SK-N-SH treated with all-trans-retinoic acid at 6 μM for 48 hours (cell line): ENCODE measurements at regions not wholly inside any gene's neighbourhood (a gene's known extent, or its start where the extent isn't known, plus 50 kb on each side); places are given as distances from the start of the nearest gene placed in this dataset.

Source experiments
- ATAC-seq: fragments of 200-7000 bp; cut with Tn5 transposase; 3 replicates; pipeline ENCODE4 v1.9.1; 2020; ENCODE audit warnings: mild to moderate bottlenecking, moderate library complexity
- ARNTL ChIP-seq: fragments of 450-650 bp; formaldehyde crosslinking; IDR thresholded peaks from 2 replicates; pipeline ENCODE4 v1.5.0; 2020; ENCODE audit warnings: low read depth, mild to moderate bottlenecking, moderate library complexity, borderline replicate concordance
- BACH2 ChIP-seq: fragments of 250-450 bp; sonication (Bioruptor Pico); IDR thresholded peaks from 2 replicates; pipeline ENCODE4 v1.9.0; 2021; ENCODE audit warnings: mild to moderate bottlenecking, borderline replicate concordance
- CREB5 ChIP-seq: fragments of 250-450 bp; sonication (Bioruptor Pico); IDR thresholded peaks from 2 replicates; pipeline ENCODE4 v1.5.1; 2020; ENCODE audit warnings: low read depth, mild to moderate bottlenecking, moderate library complexity
- CSDC2 ChIP-seq: fragments of 250-450 bp; sonication (Bioruptor Pico); IDR thresholded peaks from 2 replicates; pipeline ENCODE4 v1.5.0; 2020; ENCODE audit warnings: mild to moderate bottlenecking, moderate library complexity
- CSRNP3 ChIP-seq: fragments of 250-450 bp; sonication (Bioruptor Pico); IDR thresholded peaks from 2 replicates; pipeline ENCODE4 v1.5.1; 2021; ENCODE audit warnings: mild to moderate bottlenecking, moderate library complexity
- ESRRG ChIP-seq: fragments of 250-450 bp; sonication (Bioruptor Pico); IDR thresholded peaks from 2 replicates; pipeline ENCODE4 v1.6.1; 2021; ENCODE audit warnings: mild to moderate bottlenecking
- GLIS3 ChIP-seq: fragments of 250-450 bp; sonication (Bioruptor Pico); IDR thresholded peaks from 2 replicates; pipeline ENCODE4 v1.5.0; 2020; ENCODE audit warnings: mild to moderate bottlenecking, moderate library complexity
- ISL1 ChIP-seq: fragments of 250-450 bp; sonication (Bioruptor Pico); IDR thresholded peaks from 2 replicates; pipeline ENCODE4 v2.1.2; 2022; ENCODE audit warnings: mild to moderate bottlenecking, moderate library complexity
- POU6F1 ChIP-seq: fragments of 250-450 bp; sonication (Bioruptor Pico); IDR thresholded peaks from 2 replicates; pipeline ENCODE4 v1.8.0; 2021; ENCODE audit warnings: low read depth, mild to moderate bottlenecking, moderate library complexity, borderline replicate concordance
- PPARA ChIP-seq: fragments of 250-450 bp; sonication (Bioruptor Pico); IDR thresholded peaks from 2 replicates; pipeline ENCODE4 v1.5.0; 2020; ENCODE audit warnings: mild to moderate bottlenecking, borderline replicate concordance
- RARB ChIP-seq: fragments of 250-450 bp; sonication (Bioruptor Pico); IDR thresholded peaks from 2 replicates; pipeline ENCODE4 v1.8.0; 2021; ENCODE audit warnings: mild to moderate bottlenecking, moderate library complexity
- SNAI2 ChIP-seq: fragments of 250-450 bp; sonication (Bioruptor Pico); IDR thresholded peaks from 2 replicates; pipeline ENCODE4 v1.5.0; 2020; ENCODE audit warnings: mild to moderate bottlenecking, moderate library complexity
- TCF4 ChIP-seq: fragments of 250-450 bp; sonication (Bioruptor Pico); IDR thresholded peaks from 2 replicates; pipeline ENCODE4 v1.8.0; 2021; ENCODE audit warnings: mild to moderate bottlenecking, moderate library complexity, borderline replicate concordance
- TOX ChIP-seq: fragments of 250-450 bp; sonication (Bioruptor Pico); IDR thresholded peaks from 2 replicates; pipeline ENCODE4 v1.8.0; 2021; ENCODE audit warnings: mild to moderate bottlenecking, moderate library complexity, borderline replicate concordance
- TSHZ2 ChIP-seq: fragments of 250-450 bp; sonication (Bioruptor Pico); IDR thresholded peaks from 2 replicates; pipeline ENCODE4 v1.5.0; 2020; ENCODE audit warnings: mild to moderate bottlenecking, moderate library complexity
- ZC3H10 ChIP-seq: fragments of 250-450 bp; sonication (Bioruptor Pico); IDR thresholded peaks from 2 replicates; pipeline ENCODE4 v1.5.1; 2021; ENCODE audit warnings: mild to moderate bottlenecking, moderate library complexity
- ZFP3 ChIP-seq: fragments of 250-450 bp; sonication (Bioruptor Pico); IDR thresholded peaks from 2 replicates; pipeline ENCODE4 v1.5.0; 2020; ENCODE audit warnings: mild to moderate bottlenecking, moderate library complexity
- ZFP30 ChIP-seq: fragments of 450-650 bp; formaldehyde crosslinking; IDR thresholded peaks from 2 replicates; pipeline ENCODE4 v1.5.0; 2022; ENCODE audit warnings: mild to moderate bottlenecking, moderate library complexity
- ZNF70 ChIP-seq: fragments of 450-650 bp; formaldehyde crosslinking; IDR thresholded peaks from 2 replicates; pipeline ENCODE4 v1.5.0; 2020; ENCODE audit warnings: mild to moderate bottlenecking, moderate library complexity

- no peak for ATAC-seq
- TF ChIP-seq CSDC2 (CRISPR knock-in tag) (no peak), CREB5 (CRISPR knock-in tag) (no peak), ZFP30 (CRISPR knock-in tag) (no peak), ISL1 (CRISPR knock-in tag) (no peak), TOX (CRISPR knock-in tag) (no peak), ARNTL (CRISPR knock-in tag) (no peak)
Measured at GRCh38 chr10:117796130-117796745, 250.5 kb downstream of the RAB11FIP2 start.

GRCh38 chr10:117797296-117797695, 249.4 kb downstream of the RAB11FIP2 start:
- no peak for ATAC-seq

GRCh38 chr10:117801691-117802090, 245.1 kb downstream of the RAB11FIP2 start:
- TF ChIP-seq BACH2 (CRISPR knock-in tag), result no peak
- no peak for TF ChIP-seq CSRNP3
- TF ChIP-seq TCF4, result no peak
- no peak for TF ChIP-seq CREB5 (CRISPR knock-in tag)
- ATAC-seq, result no peak

More at GRCh38 chr10:117797296-117797695, 249.4 kb downstream of the RAB11FIP2 start:
- TF ChIP-seq ZC3H10 (CRISPR knock-in tag) (no peak), SNAI2 (no peak), CSDC2 (CRISPR knock-in tag) (no peak), POU6F1 (CRISPR knock-in tag) (no peak), CSRNP3 (no peak)

- ATAC-seq, result no peak
- TF ChIP-seq CSRNP3 (no peak), SNAI2 (no peak), ZFP30 (CRISPR knock-in tag) (no peak), GLIS3 (CRISPR knock-in tag) (no peak), ARNTL (CRISPR knock-in tag) (no peak), ESRRG (CRISPR knock-in tag) (no peak), RARB (CRISPR knock-in tag) (no peak), POU6F1 (CRISPR knock-in tag) (no peak), ZFP3 (CRISPR knock-in tag) (no peak), TCF4 (no peak), PPARA (CRISPR knock-in tag) (no peak), TSHZ2 (CRISPR knock-in tag) (no peak), CREB5 (CRISPR knock-in tag) (no peak), TOX (CRISPR knock-in tag) (no peak), ZNF70 (no peak)
Measured at GRCh38 chr10:117804470-117805011, 242.2 kb downstream of the RAB11FIP2 start.
